ENCODE measurements at regions not wholly inside any gene's neighbourhood (a gene's known extent, or its start where the extent isn't known, plus 50 kb on each side); places are given as distances from the start of the nearest gene placed in this dataset.

DNA sequence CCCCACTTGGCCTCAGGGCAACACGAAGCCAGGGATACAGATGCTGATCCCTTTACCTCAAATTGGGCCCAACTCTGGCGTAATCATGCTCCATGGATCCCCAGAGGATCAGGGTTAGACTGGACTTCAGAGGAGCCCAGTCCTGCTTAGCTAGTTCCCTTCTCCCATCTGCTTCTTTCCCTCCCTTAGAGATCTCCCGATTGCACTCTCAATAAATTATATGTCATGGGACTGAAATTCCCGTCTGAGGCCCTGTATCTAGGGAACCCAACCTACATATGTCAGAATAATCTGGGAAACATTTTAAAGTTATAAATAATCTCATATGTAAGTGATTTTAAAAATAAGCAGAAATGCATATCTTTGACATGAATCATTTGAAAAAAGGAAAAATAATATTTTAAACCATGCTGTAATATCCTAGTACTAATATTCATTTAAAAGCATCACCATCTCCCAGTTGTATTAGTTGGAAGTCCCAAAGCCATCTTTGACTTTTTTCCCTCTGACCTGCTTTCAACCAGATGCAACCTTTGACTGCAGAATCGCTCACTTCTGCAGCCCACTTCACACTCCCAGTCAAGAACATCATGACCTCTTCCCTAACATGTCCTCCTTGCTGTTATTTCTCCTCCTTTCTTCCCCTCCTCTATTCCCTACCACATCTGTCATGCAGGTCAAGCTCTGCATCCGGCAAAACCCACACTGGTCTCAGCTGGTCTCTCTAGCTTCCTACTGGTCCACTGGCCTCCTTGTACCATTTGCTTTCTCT, 393.6 kb downstream of the BTBD3 start:
- no peak for DNase-seq (ENCODE audit: low read depth in 1 of 2, low spot score in 1 of 2)
- TF ChIP-seq POLR2AphosphoS5 (IDR thresholded peaks at IDR 0.05; ENCODE audit: low read depth) (no peak), GABPA (IDR thresholded peaks at IDR 0.05; ENCODE audit: low read depth) (no peak), SPI1 (IDR thresholded peaks at IDR 0.05; ENCODE audit: borderline replicate concordance, low read depth) (no peak)
- TF ChIP-seq, protein P1, sequence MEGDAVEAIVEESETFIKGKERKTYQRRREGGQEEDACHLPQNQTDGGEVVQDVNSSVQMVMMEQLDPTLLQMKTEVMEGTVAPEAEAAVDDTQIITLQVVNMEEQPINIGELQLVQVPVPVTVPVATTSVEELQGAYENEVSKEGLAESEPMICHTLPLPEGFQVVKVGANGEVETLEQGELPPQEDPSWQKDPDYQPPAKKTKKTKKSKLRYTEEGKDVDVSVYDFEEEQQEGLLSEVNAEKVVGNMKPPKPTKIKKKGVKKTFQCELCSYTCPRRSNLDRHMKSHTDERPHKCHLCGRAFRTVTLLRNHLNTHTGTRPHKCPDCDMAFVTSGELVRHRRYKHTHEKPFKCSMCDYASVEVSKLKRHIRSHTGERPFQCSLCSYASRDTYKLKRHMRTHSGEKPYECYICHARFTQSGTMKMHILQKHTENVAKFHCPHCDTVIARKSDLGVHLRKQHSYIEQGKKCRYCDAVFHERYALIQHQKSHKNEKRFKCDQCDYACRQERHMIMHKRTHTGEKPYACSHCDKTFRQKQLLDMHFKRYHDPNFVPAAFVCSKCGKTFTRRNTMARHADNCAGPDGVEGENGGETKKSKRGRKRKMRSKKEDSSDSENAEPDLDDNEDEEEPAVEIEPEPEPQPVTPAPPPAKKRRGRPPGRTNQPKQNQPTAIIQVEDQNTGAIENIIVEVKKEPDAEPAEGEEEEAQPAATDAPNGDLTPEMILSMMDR (IDR thresholded peaks at IDR 0.05; ENCODE audit: insufficient read depth, low read length): no peak
- TF ChIP-seq, protein P2, sequence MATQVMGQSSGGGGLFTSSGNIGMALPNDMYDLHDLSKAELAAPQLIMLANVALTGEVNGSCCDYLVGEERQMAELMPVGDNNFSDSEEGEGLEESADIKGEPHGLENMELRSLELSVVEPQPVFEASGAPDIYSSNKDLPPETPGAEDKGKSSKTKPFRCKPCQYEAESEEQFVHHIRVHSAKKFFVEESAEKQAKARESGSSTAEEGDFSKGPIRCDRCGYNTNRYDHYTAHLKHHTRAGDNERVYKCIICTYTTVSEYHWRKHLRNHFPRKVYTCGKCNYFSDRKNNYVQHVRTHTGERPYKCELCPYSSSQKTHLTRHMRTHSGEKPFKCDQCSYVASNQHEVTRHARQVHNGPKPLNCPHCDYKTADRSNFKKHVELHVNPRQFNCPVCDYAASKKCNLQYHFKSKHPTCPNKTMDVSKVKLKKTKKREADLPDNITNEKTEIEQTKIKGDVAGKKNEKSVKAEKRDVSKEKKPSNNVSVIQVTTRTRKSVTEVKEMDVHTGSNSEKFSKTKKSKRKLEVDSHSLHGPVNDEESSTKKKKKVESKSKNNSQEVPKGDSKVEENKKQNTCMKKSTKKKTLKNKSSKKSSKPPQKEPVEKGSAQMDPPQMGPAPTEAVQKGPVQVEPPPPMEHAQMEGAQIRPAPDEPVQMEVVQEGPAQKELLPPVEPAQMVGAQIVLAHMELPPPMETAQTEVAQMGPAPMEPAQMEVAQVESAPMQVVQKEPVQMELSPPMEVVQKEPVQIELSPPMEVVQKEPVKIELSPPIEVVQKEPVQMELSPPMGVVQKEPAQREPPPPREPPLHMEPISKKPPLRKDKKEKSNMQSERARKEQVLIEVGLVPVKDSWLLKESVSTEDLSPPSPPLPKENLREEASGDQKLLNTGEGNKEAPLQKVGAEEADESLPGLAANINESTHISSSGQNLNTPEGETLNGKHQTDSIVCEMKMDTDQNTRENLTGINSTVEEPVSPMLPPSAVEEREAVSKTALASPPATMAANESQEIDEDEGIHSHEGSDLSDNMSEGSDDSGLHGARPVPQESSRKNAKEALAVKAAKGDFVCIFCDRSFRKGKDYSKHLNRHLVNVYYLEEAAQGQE (IDR thresholded peaks at IDR 0.05; ENCODE audit: insufficient replicate concordance, low read depth): no peak
- no peak overlapping the region for H3K4me3 ChIP-seq (replicated peaks; ENCODE audit: insufficient read depth, low read length)
- no peaks in the 10 kb centered on the region for H3K27me3 ChIP-seq (ENCODE audit: insufficient read depth, poor library complexity, severe bottlenecking)
- H3K27ac ChIP-seq (replicated peaks): no peak overlapping the region

DNA sequence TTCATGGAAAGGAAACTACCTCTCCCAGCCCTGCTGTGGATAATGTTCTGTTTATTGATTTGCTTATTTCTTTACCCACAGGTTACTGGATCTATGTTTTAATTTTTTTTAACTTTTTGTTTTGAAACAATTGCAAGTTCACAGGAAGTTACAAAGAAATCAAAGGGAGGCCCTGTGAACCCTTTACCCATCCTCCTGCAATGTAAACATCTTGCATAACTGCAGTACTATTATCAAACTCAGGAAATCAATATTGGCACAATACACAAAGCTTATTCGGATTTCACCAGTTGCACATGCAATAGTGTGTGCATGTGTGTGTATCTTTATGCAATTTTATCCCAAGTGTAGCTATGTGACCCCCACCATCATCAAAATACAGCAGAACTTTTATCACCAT, 398.0 kb downstream of the BTBD3 start:
- Histone ChIP-seq H3K4me3 (replicated peaks; ENCODE audit: insufficient read depth, low read length) (no peak overlapping the region), H3K27me3 (ENCODE audit: insufficient read depth, poor library complexity, severe bottlenecking) (no peaks in the 10 kb centered on the region), H3K27ac (replicated peaks) (no peak overlapping the region)
- no peak for DNase-seq (ENCODE audit: low read depth in 1 of 2, low spot score in 1 of 2)
- TF ChIP-seq POLR2AphosphoS5 (IDR thresholded peaks at IDR 0.05; ENCODE audit: low read depth) (no peak), SPI1 (IDR thresholded peaks at IDR 0.05; ENCODE audit: borderline replicate concordance, low read depth) (no peak)
- TF ChIP-seq, protein P2 (IDR thresholded peaks at IDR 0.05; ENCODE audit: insufficient replicate concordance, low read depth): no peak
- TF ChIP-seq, protein P1 (IDR thresholded peaks at IDR 0.05; ENCODE audit: insufficient read depth, low read length): no peak

DNA sequence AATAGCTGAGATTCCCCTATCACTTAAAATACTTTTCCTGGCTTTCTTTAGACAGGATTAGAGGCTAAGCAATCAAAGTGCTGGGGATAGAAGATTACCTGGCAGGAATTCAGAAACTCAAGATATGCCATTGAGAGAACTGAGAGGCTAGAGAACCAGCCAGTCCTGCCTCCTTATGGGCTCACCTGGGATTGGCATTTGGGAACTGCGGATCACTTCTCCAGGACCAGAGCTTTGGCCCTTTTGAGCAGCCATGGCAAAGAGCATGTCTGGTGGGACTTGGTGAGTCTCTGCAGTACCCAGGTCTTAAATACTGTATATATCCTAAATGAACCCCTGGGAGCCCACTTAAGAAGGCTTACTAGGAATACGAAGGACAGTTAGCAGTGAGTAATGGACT, 399.1 kb downstream of the BTBD3 start:
- Histone ChIP-seq H3K27me3 (ENCODE audit: insufficient read depth, poor library complexity, severe bottlenecking) (no peaks in the 10 kb centered on the region), H3K27ac (replicated peaks) (no peak overlapping the region), H3K4me3 (replicated peaks; ENCODE audit: insufficient read depth, low read length) (no peak overlapping the region)
- TF ChIP-seq, protein P2 (IDR thresholded peaks at IDR 0.05; ENCODE audit: insufficient replicate concordance, low read depth): no peak
- TF ChIP-seq GABPA (IDR thresholded peaks at IDR 0.05; ENCODE audit: low read depth) (no peak), SPI1 (IDR thresholded peaks at IDR 0.05; ENCODE audit: borderline replicate concordance, low read depth) (no peak), POLR2AphosphoS5 (IDR thresholded peaks at IDR 0.05; ENCODE audit: low read depth) (no peak)
- TF ChIP-seq, protein P1 (IDR thresholded peaks at IDR 0.05; ENCODE audit: insufficient read depth, low read length): no peak
- DNase-seq (ENCODE audit: low read depth in 1 of 2, low spot score in 1 of 2): no peak

Measured in HL-60 (cell line).